IPS-15b (cell line): ENCODE measurements at regions not wholly inside any gene's neighbourhood (a gene's known extent, or its start where the extent isn't known, plus 50 kb on each side); places are given as distances from the start of the nearest gene placed in this dataset.

Source experiments
- H3K27me3 ChIP-seq: one replicate; pipeline ENCODE4 v1.6.1; 2013; ENCODE audit warnings: low read length; ENCODE audit not compliant: control insufficient read depth, insufficient read depth
- H3K36me3 ChIP-seq: one replicate; pipeline ENCODE4 v1.6.1; 2013; ENCODE audit warnings: low read length; ENCODE audit not compliant: control insufficient read depth, insufficient read depth
- H3K4me1 ChIP-seq: one replicate; pipeline ENCODE4 v1.6.1; 2013; ENCODE audit warnings: mild to moderate bottlenecking, low read length; ENCODE audit not compliant: control insufficient read depth, insufficient read depth
- H3K4me3 ChIP-seq: one replicate; pipeline ENCODE4 v1.5.1; 2013; ENCODE audit warnings: low read depth, low read length
- H3K9ac ChIP-seq: one replicate; pipeline ENCODE4 v1.6.1; 2013; ENCODE audit warnings: low read depth, mild to moderate bottlenecking, low read length
- H3K9me3 ChIP-seq: one replicate; pipeline ENCODE4 v1.6.1; 2013; ENCODE audit warnings: mild to moderate bottlenecking, low read length; ENCODE audit not compliant: control insufficient read depth, insufficient read depth

- H3K9ac ChIP-seq: no peak overlapping the region
- no peaks in the 10 kb centered on the region for H3K36me3 ChIP-seq
- no peak overlapping the region for H3K4me3 ChIP-seq
- no peaks in the 10 kb centered on the region for H3K9me3 ChIP-seq
- H3K27me3 ChIP-seq: no peaks in the 10 kb centered on the region
- no peaks in the 10 kb centered on the region for H3K4me1 ChIP-seq
These were observed 380.6 kb upstream of the REG3G start for GRCh38 chr2:78644854-78645253.

GRCh38 chr2:78646533-78647364, 378.8 kb upstream of the REG3G start:
- H3K4me1 ChIP-seq: no peaks in the 10 kb centered on the region
- no peaks in the 10 kb centered on the region for H3K9me3 ChIP-seq
- no peak overlapping the region for H3K4me3 ChIP-seq
- H3K27me3 ChIP-seq: no peaks in the 10 kb centered on the region
- no peaks in the 10 kb centered on the region for H3K36me3 ChIP-seq
- H3K9ac ChIP-seq: no peak overlapping the region

- Histone ChIP-seq H3K27me3 (no peaks in the 10 kb centered on the region), H3K9ac (no peak overlapping the region), H3K9me3 (no peaks in the 10 kb centered on the region), H3K4me3 (no peak overlapping the region), H3K4me1 (no peaks in the 10 kb centered on the region), H3K36me3 (no peaks in the 10 kb centered on the region)
These were observed 376.9 kb upstream of the REG3G start for GRCh38 chr2:78648558-78648957.

GRCh38 chr2:78654941-78655340, 370.6 kb upstream of the REG3G start:
- no peak overlapping the region for H3K4me3 ChIP-seq
- H3K27me3 ChIP-seq: no peaks in the 10 kb centered on the region
- H3K36me3 ChIP-seq: no peaks in the 10 kb centered on the region
- H3K4me1 ChIP-seq: no peaks in the 10 kb centered on the region
- no peak overlapping the region for H3K9ac ChIP-seq
- no peaks in the 10 kb centered on the region for H3K9me3 ChIP-seq

GRCh38 chr2:78676921-78677696, 348.4 kb upstream of the REG3G start:
- Histone ChIP-seq H3K4me1 (peaks cover 2% of the 10 kb centered on the region), H3K9me3 (peaks cover 2% of the 10 kb centered on the region), H3K4me3 (no peak overlapping the region), H3K27me3 (no peaks in the 10 kb centered on the region), H3K9ac (no peak overlapping the region), H3K36me3 (no peaks in the 10 kb centered on the region)

- Histone ChIP-seq H3K36me3 (no peaks in the 10 kb centered on the region), H3K9me3 (no peaks in the 10 kb centered on the region), H3K4me3 (no peak overlapping the region), H3K9ac (no peak overlapping the region), H3K4me1 (peaks cover 2% of the 10 kb centered on the region), H3K27me3 (no peaks in the 10 kb centered on the region)
These were observed 347.7 kb upstream of the REG3G start for GRCh38 chr2:78677774-78678173.

GRCh38 chr2:78681386-78681785, 344.1 kb upstream of the REG3G start:
- Histone ChIP-seq H3K9ac (no peak overlapping the region), H3K9me3 (no peaks in the 10 kb centered on the region), H3K4me1 (peaks cover under 1% of the 10 kb centered on the region), H3K4me3 (no peak overlapping the region), H3K36me3 (no peaks in the 10 kb centered on the region), H3K27me3 (no peaks in the 10 kb centered on the region)

- H3K9me3 ChIP-seq: no peaks in the 10 kb centered on the region
- no peaks in the 10 kb centered on the region for H3K27me3 ChIP-seq
- no peak overlapping the region for H3K4me3 ChIP-seq
- H3K36me3 ChIP-seq: no peaks in the 10 kb centered on the region
- no peak overlapping the region for H3K9ac ChIP-seq
- no peaks in the 10 kb centered on the region for H3K4me1 ChIP-seq
These were observed 342.7 kb upstream of the REG3G start for GRCh38 chr2:78682781-78683180.

GRCh38 chr2:78686625-78687153, 338.8 kb upstream of the REG3G start:
- Histone ChIP-seq H3K4me1 (no peaks in the 10 kb centered on the region), H3K9ac (no peak overlapping the region), H3K9me3 (no peaks in the 10 kb centered on the region), H3K36me3 (no peaks in the 10 kb centered on the region), H3K4me3 (no peak overlapping the region), H3K27me3 (no peaks in the 10 kb centered on the region)

- H3K27me3 ChIP-seq: no peaks in the 10 kb centered on the region
- no peaks in the 10 kb centered on the region for H3K36me3 ChIP-seq
- no peak overlapping the region for H3K9ac ChIP-seq
- no peak overlapping the region for H3K4me3 ChIP-seq
- no peaks in the 10 kb centered on the region for H3K9me3 ChIP-seq
- no peaks in the 10 kb centered on the region for H3K4me1 ChIP-seq
These were observed 325.8 kb upstream of the REG3G start for GRCh38 chr2:78699696-78700095.

GRCh38 chr2:78701546-78701945, 324.0 kb upstream of the REG3G start:
- H3K9ac ChIP-seq: no peak overlapping the region
- no peaks in the 10 kb centered on the region for H3K36me3 ChIP-seq
- no peaks in the 10 kb centered on the region for H3K4me1 ChIP-seq
- no peaks in the 10 kb centered on the region for H3K27me3 ChIP-seq
- H3K4me3 ChIP-seq: no peak overlapping the region
- H3K9me3 ChIP-seq: no peaks in the 10 kb centered on the region
